ENCODE measurements at regions not wholly inside any gene's neighbourhood (a gene's known extent, or its start where the extent isn't known, plus 50 kb on each side); places are given as distances from the start of the nearest gene placed in this dataset.

DNA sequence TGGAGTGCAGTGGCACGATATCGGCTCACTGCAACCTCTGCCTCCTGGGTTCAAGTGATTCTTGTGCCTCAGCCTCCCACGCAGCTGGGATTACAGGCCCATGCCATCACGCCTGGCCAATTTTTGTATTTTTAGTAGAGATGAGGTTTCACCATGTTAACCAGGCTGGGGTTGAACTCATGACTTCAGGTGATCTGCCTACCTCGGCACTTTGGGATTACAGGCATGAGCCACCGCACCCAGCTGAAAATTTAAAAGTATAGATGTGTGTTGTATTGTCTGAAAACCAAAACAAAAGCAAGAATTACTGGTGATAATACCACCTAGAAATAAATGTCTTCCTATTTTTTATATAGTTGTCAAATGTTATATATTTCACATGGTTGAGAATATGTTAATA is 162.0 kb upstream of the DMRT1 start:
- H3K4me3 ChIP-seq (ENCODE audit: low read depth, low read length) = no peak overlapping the region
- H3K27ac ChIP-seq (ENCODE audit: low read depth, low read length) = no peak overlapping the region
- TF ChIP-seq, protein P1, sequence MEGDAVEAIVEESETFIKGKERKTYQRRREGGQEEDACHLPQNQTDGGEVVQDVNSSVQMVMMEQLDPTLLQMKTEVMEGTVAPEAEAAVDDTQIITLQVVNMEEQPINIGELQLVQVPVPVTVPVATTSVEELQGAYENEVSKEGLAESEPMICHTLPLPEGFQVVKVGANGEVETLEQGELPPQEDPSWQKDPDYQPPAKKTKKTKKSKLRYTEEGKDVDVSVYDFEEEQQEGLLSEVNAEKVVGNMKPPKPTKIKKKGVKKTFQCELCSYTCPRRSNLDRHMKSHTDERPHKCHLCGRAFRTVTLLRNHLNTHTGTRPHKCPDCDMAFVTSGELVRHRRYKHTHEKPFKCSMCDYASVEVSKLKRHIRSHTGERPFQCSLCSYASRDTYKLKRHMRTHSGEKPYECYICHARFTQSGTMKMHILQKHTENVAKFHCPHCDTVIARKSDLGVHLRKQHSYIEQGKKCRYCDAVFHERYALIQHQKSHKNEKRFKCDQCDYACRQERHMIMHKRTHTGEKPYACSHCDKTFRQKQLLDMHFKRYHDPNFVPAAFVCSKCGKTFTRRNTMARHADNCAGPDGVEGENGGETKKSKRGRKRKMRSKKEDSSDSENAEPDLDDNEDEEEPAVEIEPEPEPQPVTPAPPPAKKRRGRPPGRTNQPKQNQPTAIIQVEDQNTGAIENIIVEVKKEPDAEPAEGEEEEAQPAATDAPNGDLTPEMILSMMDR (IDR thresholded peaks at IDR 0.05; ENCODE audit: low read depth, low read length) = no peak
- H3K27me3 ChIP-seq (ENCODE audit: control insufficient read depth, insufficient read depth, low read length) = no peaks in the 10 kb centered on the region
- H3K9me3 ChIP-seq (ENCODE audit: control insufficient read depth, insufficient read depth, low read length) = no peaks in the 10 kb centered on the region
- no peak for DNase-seq (ENCODE audit: low read depth, low spot score)
- ChIA-PET CTCF (no interaction called here), POLR2A (no interaction called here)

DNA sequence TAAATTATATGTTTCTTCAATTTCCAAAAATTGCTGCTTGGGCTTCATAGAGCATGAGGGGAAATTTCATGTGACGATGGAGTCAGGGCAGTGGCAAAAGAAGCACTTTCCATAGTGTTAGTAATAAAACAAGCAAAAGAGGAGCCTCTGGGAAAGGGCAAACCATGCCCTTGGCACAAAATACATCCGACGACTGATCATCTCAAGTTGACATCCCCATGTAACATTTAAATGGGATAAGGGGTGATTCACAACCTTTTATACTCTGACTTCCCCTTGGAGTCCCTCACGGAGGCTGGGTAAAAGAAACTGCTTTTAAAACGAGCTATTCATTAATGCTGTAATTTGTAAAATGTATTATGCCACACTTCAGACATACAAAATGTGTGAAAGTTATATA is 161.4 kb upstream of the DMRT1 start:
- H3K27ac ChIP-seq (ENCODE audit: low read depth, low read length) = no peak overlapping the region
- no peaks in the 10 kb centered on the region for H3K27me3 ChIP-seq (ENCODE audit: control insufficient read depth, insufficient read depth, low read length)
- ChIA-PET CTCF (no interaction called here), POLR2A (no interaction called here)
- no peaks in the 10 kb centered on the region for H3K9me3 ChIP-seq (ENCODE audit: control insufficient read depth, insufficient read depth, low read length)
- no peak overlapping the region for H3K4me3 ChIP-seq (ENCODE audit: low read depth, low read length)
- TF ChIP-seq, protein P1 (IDR thresholded peaks at IDR 0.05; ENCODE audit: low read depth, low read length) = no peak
- no peak for DNase-seq (ENCODE audit: low read depth, low spot score)

DNA sequence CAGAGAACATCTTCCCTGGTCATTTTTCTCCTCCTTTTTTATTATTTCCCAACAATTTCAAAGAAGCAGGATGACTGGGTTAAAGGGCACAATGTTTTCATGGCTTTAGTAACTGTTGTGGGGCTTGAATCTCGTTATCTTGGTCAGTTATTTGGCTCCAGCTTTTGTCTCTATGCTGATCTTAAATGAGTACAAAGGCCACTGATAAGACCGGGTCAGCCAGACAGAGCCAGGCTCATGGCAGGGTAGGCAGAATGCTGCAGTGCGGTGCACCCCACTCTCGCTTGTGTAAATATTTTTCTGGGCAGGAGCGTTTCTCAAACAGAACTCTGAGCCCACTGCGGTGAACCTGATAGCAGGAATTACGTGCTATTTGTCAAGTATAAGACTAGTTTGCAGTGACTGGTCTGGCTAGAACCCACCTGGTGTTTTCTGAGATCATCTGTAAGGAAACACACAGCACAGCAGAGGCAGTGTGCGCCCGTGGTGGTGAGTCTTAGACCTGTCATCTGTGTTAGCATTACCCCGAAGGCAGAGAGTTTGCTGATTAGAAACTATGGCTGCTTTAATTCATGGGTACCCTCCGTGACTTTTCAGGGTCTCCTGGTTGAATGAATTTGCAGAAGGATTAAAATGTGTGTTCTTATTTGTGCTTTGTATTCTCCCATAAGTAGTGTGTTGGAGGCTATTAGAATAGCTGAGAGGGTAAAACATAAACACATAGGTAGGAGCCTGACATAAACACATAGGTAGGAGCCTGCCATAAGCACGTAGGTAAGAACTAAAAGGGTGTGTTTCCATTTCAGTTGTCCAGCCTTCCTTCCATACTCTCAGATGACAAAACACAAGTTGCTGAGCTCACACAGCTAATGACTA is 158.6 kb upstream of the DMRT1 start:
- no peaks in the 10 kb centered on the region for H3K27me3 ChIP-seq (ENCODE audit: control insufficient read depth, insufficient read depth, low read length)
- TF ChIP-seq, protein P1 (IDR thresholded peaks at IDR 0.05; ENCODE audit: low read depth, low read length) = no peak
- H3K9me3 ChIP-seq (ENCODE audit: control insufficient read depth, insufficient read depth, low read length) = no peaks in the 10 kb centered on the region
- ChIA-PET POLR2A (no interaction called here), CTCF (interaction anchor here (3.3 kb wide), 1 partner anchor 11 kb away, joined by 17 read pairs; no protein-coding TSS in a partner anchor)
- H3K27ac ChIP-seq (ENCODE audit: low read depth, low read length) = no peak overlapping the region
- no peak for DNase-seq (ENCODE audit: low read depth, low spot score)
- no peak overlapping the region for H3K4me3 ChIP-seq (ENCODE audit: low read depth, low read length)

DNA sequence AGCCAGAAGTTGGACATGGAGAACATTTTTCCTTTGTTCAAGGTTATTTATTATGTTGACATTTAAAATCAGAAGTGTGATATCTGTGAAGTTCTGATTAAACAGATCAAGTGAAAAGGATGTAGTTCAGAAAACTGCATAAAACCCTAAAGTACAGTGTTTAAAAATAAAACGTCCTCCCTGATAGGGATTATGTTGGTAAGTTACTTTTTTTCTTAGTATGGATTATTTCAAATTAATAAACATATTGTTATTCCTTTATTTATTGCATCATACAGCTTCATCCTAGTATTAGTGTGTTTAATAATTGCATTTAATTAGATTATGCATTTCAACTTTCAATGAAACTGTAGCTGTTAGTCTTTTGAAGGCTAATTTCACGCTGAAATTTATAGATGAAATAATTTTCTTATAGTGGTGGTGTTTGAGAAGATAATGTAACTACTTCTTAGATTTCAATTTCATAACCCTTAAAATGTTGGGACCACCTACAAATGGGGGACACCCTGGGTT is 157.9 kb upstream of the DMRT1 start:
- Histone ChIP-seq H3K4me3 (ENCODE audit: low read depth, low read length) (0 out of 2 replicates have a peak overlapping the region, but pooled peaks have one; percentile 50), H3K9me3 (ENCODE audit: control insufficient read depth, insufficient read depth, low read length) (no peaks in the 10 kb centered on the region), H3K27ac (ENCODE audit: low read depth, low read length) (peak overlapping the region; percentile 85), H3K27me3 (ENCODE audit: control insufficient read depth, insufficient read depth, low read length) (no peaks in the 10 kb centered on the region)
- TF ChIP-seq, protein P1 (IDR thresholded peaks at IDR 0.05; ENCODE audit: low read depth, low read length) = no peak
- ChIA-PET POLR2A (interaction anchor here (2.0 to 3.1 kb wide), 2 partner anchors 10 to 68 kb away, joined by 4 to 16 read pairs; no protein-coding TSS in a partner anchor), CTCF (interaction anchor here (1.2 to 3.3 kb wide), 2 partner anchors 10 to 81 kb away, joined by 3 to 17 read pairs; no protein-coding TSS in a partner anchor)
- no peak for DNase-seq (ENCODE audit: low read depth, low spot score)

All from AG04450 (cell line).